ENCODE measurements at regions not wholly inside any gene's neighbourhood (a gene's known extent, or its start where the extent isn't known, plus 50 kb on each side); places are given as distances from the start of the nearest gene placed in this dataset.

DNA sequence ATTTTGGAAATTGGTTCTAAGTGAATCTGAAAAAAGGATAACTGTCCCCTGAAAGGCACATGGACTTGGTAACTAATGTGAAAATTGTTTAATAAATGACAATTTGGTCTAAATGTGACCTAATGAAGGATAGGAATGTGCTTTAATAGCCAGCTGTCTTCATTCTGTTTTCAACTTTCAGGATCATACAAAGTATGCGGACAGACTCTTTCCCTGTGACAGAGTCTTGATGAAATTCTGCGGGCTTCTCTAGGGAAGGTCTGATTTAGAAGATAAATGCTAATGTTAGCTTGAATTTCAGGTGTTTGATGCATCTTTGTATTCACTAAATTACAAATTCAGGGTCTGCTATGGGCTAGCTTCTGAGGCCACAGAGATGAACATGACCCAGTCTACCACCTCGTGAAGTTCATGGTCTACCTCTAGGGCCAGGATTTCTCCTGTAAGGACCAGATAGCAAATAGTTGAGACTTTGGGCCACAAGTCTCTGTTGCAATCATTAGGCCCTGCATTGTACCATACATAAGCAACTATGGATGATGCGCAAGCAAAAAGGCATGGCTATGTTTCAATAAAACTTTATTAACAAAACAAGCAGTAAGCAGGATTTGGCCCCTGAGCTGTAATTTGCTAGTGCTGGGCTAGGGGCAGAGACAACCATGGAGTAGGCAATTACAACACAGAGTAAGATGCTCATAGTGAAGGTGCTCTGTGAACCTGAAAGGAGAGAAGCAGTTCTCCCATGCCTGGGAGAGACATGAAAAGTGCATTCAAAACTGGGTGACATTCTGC is 368.6 kb downstream of the INHBA start:
- no peak for DNase-seq

DNA sequence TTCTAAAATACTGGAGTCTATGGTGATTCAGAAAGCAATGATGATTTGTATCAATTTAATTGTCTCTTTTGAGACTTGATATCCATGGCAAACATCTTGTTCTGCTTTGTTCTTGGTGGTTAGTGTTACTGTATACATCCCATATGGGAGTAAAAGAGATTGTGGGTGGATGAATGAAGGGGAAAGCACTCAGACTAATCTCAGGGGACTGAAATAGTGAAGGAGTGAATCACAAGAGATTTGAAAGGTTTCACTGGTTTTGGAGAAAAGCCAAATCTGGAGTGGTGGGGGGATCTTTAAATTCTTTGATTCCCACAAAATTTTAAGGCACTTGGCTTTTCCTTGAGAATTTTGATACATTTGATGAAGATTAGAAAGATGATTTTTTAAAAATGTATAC is 369.4 kb downstream of the INHBA start:
- no peak for DNase-seq

DNA sequence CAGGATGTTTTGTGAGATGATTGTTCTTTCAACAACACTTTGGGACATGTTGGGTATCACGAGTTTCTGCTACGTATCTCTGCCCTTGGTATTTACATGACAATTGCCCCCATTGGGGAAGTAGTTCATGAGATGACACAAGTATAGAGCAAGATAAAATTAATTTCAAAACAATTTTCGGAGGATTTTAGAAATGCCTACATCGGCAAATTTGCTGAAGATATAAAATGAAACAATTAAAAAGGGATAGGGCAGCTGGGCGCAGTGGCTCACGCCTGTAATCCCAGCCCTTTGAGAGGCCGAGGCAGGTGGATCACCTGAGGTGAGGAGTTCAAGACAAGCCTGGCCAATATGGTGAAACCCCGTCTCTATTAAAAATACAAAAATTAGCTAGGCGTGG is 371.7 kb downstream of the INHBA start:
- DNase-seq: no peak

DNA sequence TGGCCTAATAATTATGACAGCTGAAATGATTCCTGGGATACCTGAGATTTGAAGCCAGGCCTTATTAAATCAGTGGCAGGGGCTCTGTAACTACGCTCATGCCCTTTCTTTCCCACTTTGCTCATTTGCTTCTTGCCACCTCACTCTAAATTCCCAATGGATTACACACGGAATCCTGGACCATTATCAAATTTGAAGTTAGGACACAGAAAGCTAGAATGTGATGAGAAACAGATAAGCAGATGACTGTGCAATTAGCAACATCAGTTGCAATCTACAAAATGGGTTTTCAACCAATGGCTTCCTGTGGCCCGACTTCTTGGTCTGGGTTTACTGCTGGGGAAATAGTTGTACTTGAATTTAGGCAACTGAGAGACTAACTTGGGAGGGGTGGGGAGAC is 374.3 kb downstream of the INHBA start:
- DNase-seq: no peak

DNA sequence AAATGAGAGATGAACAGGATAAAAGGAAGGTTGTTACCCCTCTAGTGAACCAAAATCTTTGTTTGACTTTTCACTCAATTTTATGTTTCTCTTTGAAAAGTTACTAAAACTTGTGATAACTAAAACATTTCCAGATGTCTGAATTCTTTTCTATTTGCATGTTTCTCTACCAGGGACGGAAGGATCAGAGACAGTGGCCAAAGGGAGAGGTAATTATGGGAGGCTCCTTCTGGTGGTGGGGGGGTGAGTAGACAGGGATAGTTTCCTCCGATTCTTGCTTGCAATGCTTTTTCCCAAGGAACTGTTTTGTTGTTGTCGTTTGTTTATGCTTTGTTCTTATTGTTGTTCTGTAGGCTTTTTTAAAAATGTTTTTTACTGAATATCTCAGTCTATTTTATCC is 374.8 kb downstream of the INHBA start:
- no peak for DNase-seq

DNA sequence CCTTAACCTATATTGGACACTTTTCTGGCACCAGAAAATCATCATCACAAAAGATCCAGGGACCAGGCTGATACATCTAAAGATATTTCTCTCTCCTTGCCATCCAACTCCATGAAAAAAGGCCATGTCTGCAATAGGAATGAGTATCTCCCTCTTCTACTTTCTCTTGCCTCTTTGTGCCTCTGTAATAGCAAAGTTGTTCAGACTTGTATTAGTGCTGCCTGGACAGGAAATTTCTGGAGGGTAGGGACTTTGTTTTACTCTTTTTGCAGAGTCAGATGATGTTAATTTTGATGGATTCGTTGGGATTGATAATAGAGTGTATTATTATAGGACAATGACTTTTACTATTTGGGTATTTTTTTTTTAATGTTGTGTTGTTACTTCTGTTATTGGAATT is 376.3 kb downstream of the INHBA start:
- no peak for DNase-seq

DNA sequence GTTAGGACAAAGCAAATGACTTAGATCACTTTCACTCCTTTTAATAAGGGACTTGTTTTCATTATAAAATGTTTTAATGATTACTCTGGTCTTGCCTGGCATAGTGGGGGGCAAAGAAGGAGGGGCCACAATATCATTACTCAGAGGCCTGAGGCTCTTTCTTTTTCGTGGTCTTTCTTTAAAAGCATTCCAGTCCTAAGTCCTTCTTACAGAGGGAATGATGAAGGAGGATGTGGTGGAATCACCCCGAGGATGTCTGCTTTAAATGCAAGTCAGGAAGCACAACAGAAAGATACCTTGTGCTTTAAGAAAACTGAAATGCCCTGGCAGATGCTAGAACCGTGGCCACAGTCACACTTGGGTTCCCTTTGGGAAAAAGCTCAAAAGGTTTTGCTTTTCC is 379.1 kb downstream of the INHBA start:
- no peak for DNase-seq

DNA sequence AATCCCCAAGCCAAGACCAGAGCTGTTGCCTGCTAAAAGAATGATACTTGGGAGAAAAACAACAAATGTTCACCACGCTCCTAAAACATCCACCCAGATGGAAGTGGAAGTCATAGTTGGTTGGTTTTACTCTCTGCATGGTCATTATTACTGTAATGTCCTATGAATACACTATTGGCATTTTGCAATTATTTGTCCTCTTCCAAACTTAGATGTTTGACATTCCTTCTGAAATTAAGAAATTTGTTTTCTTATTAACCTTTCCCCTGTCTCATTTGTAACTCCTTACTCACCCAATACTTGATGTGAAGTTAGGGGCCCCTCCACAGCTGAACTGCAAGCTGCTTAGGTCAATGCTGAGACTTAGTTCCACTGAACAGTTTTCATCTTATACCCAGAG is 383.3 kb downstream of the INHBA start:
- no peak for DNase-seq

DNA sequence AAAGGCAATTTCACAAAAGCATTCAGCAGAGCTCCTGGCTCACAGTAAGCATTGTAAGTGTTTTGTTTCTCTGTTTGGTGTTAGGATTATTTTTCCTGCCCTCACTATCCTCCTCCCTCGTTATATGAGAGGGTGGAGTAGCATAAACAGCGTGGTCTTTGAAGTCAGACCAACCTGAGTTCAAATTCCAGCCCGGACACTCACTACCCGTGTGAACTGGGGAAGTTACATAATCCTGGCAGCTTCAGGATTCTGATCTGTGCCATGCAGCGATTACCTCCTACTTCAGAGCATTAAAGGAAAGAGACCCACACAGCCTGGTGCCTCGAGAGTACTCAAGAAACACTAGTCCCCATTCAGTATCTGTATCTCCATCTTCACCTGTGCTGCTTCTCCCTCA is 386.5 kb downstream of the INHBA start:
- no peak for DNase-seq

DNA sequence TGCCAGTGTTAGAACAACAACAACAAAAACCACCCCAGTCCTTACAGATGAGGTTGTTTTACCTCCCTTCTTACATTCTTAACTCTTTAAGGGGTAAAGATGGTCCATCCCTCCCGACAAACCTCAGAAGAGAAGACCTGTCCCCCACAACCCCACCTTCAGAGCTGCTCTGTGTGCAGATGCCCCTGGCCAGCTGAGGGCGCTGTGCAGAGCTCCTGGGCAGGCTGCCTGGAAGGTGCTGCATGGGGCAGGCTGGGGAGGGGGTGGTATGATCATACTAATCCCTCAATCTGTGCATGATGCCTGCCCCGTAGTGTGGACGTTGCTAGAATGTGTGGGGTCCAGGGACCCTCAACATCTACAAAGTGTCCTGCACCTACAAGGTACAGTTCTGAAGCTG is 387.1 kb downstream of the INHBA start:
- DNase-seq: no peak

DNA sequence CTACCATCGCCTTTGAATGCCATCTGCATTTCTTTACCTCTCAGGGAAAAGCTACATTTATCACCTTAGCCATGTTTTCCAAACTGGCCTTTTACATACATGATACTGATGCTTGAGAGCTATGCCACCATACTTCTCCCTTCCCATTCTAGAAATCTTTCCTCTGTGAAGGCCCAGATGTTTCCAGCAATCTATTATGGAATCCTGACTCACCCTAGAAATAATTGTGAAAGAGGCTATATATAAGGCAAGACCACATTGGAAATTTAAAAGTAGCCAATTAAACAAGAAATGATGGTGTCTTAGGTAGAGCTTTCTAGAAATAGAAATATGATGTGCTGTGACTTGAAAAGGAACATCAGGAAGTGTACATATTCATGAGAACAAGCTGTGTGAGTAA is 389.7 kb downstream of the INHBA start:
- no peak for DNase-seq

DNA sequence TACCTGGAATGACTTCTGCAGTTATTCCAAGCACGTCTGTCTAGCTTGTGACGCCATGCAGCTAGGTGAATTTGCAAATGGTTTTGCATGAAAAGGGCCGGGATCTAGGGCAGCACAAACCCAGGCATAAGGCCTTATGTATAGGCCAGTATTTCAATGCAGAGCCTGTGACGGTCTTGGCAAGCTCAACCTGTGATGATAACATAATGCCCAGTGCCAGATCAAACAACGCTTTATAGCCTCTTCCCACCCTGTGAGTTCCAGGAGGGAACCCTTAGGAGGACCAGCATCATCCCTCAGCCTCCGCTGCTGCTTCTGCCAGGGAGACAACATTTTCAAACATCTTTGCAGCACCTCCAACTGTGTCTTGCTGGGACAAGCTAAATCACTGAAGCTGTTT is 390.7 kb downstream of the INHBA start:
- DNase-seq: no peak

DNA sequence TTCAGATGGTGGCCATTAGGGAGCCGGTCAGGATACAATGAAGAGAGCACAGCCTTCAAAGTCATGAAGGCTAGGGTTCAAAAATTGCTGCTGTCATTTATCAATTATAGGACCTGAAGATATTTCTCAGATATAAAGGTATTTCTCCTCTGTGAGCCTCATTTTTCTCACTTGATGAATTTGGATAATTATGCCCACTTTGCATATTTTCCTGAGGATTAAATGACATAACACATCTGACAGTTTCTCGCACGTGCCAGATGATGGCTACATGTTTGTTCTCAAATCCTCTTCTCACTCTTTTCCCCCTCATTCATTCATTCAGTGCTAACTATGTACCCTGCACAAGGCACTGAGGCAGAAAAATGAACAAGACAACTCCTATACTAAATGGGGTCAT is 391.6 kb downstream of the INHBA start:
- DNase-seq: no peak

DNA sequence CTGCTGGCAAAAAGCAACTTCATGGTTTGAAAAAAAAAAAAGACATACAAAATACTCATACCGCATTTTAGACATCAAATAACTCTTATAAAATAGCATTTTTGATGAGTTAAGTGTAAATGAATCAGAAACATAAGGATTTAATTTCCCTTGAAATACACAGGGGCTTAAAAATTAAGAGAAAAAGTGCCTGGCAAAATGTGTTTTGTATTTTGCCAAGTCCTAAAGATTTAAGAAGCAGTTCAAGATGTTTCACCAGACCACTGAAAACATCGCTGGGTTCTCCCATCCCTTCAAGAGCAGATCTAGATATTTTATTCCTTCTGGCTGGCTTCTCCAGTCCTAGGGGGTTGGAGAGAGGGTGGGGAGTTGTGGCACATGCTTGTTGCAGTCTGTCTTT is 396.4 kb downstream of the INHBA start:
- no peak for DNase-seq

DNA sequence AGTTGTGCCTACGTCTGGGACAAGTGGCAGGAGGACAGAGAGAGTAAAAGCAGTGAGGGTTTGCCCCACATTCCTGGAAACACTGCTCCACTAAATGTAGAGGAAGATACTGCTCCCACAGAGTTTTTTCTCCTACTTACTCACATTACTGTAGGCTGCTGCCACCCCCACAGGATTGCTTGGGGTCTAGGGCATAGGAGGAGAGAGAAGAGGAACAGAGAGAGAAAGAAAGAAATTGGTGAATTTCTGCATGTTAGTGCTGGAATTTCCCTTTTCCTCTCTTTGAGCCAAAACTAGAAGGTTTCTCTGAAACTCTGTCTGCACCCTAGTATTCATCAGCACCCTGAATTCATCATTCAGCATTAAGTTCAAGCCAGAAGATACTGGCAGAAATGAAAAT is 397.9 kb downstream of the INHBA start:
- DNase-seq: no peak

DNA sequence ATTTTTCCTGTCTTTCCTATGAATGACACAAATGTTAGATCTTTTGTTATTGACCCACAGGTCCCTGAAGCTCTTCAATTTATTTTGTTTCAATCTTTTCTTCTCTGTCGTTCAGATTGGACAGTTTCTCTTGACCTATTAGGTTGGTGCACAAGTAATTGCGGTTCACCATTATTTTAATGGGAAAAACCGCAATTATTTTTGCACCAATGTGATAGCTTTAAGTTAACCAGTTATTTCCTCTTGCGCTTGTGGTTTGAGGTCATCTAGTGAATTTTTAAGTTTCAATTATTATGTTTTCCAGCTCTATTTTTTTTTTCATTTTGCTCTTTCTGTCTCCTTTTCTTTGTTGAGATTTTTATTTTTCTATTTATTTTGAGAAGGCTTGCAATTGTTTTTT is 399.2 kb downstream of the INHBA start:
- no peak for DNase-seq

DNA sequence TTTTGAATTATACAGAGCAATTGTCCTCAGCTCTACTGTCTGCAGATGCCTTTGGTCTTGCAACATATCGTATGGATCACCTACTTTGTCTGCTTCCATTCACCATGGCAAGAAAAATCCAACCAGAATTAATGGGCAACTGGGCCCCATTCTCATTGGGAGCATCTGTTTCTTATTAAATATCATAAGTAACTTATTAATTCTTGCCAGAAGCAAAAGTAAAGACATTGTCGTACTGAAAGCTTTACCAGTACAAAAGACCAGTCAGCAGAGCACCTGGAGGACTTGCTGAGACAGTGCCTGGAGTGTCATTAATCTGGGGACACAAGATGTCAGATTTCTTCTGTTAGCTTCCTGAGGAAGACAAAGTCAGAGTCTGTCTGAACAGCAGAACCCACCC is 404.5 kb downstream of the INHBA start:
- no peak for DNase-seq

DNA sequence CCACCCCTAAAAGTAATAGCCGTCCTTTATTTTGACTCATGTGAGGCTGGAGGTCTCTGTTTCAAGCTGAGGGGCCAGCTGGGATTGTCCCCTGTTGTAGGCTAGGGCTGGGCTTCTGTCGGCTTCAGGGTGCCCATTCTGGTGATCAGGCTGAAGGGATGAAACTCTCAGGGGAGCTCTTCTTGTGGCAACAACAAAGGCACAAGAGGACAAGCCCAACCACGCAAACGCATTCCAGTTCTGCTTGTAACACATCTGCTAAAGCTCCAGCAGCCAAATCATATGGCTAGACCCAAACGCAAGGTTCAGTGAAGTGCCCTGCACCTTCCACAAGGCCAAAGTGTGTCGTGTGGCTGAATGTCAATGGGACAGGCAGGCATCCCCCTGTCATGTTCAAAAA is 405.7 kb downstream of the INHBA start:
- no peak for DNase-seq

DNA sequence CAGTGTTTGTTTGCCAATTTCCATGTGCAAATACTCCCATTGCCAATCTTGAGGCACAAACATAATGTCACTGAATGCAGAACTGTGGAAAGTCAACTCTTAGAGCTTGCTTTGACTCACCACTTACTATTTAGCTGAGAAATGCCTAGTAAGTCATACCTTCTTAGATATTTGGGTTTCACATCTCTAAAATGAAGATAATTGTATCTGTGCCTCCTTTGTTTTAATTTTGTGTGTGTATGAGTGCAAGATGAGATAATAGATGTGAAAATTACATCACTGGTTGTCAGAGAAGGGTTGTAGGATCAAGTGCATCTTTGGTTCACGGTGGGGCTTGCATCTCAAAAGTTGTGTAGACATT is 407.5 kb downstream of the INHBA start:
- DNase-seq: no peak

DNA sequence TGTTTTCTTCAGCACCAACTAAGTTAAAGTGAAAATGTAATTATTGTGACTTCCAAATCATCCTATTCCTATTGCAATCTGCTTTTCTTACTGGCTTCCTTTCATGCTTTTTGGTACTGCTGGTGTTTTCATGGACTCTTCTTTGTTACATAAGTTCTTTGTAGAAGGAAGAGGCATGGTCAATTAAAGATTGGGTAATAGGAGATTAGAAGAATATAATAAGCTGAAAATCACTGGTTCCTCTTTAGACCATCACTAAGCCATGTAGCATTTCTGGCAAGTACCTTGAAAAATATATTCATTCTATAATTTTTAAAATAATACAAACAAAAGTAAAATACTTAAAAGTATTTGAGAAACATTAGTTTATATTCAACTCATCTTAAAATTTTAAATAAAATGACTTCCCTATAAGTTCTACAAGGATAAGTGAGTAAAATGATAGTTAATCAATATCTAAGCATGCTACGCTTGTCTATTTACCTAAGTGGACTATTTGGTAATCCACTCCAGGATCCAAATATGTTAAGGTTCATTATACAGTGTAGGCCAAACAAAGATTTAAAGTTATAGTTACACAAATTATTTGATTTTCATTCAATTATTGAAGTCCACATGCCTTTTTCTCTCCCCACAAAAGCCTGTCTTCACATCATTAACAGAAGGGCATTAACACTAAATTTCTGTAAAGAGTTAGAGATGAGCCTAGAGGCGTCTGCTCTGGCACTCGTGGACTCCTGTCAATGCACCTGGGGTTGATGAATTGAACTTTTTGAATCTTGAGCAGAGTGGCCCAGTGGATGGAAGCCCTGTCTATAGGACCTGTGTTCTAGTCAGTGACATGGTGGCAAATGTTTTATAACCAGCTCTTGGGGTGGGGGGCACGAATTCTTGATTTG is 408.1 kb downstream of the INHBA start:
- DNase-seq: no peak

DNA sequence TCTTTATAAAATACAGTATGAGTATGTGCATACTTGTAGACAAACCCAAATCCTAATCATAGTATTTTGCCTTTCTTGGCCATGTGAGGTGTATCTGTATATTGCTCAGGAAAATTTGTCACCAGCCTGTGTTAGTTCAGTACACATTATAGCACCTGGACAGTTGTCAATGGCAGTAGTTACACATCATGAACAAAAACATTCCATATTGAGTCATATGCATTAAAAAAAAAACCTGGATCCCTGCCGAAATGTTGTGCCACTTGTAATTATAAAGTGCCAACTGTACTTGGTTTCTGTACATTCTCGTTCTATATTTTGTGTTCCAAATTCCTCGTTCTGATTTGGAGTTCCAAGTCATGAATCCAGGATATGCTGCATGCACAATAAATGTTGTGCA is 410.4 kb downstream of the INHBA start:
- DNase-seq: no peak

DNA sequence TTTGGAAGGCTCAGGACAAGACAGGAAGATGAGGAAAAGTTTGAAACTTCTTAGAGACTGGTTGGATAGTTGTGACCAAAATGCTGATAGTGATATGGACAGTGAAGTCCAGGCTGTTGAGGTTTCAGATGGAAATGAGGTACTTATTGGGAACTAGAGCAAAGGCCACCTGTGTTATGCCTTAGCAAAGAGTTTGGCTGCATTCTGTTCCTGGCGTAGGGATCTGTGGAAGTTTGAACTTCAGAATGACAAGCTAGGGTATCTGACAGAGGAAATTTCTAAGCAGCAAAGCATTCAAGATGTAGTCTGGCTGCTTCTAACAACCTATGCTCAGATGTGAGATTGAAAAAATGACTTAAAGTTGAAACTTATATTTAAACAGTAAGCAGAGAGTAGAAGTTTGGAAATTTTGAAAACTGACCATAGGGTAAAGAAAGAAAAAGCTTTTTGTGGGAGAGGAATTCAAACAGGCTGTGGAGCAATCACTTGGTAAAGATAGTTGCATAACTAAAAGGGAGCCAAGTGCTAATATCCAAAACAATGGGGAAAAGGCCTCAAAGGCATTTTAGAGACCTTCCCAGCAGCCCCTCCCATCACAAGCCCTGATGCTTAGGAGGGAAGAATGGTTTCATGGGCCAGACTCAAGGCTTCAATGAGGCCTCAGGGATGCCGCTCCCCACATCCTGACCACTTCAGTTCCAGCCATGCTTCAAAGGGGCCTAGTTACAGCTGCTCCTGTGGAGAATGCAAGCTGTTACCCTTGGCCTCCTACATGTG is 415.1 kb downstream of the INHBA start:
- no peak for DNase-seq

DNA sequence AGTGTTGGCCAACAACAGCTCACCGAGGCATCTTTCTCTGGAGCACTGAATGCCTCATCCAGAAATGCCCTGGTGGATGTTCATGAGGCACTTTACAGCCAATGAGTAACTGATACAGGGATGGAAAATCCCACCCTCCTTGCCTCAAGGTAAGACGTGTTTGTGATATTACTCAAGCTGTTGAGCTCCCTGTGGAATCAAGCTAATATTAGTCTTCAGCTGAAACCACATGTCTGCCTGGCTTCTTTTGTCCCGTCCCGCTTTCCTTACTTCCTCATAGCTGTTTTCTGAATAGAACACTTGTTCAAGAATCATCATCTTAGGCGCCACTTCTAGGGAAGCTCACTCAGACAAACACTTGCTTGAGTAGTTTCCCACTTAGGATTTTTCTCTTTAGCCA is 422.4 kb downstream of the INHBA start:
- no peak for DNase-seq

DNA sequence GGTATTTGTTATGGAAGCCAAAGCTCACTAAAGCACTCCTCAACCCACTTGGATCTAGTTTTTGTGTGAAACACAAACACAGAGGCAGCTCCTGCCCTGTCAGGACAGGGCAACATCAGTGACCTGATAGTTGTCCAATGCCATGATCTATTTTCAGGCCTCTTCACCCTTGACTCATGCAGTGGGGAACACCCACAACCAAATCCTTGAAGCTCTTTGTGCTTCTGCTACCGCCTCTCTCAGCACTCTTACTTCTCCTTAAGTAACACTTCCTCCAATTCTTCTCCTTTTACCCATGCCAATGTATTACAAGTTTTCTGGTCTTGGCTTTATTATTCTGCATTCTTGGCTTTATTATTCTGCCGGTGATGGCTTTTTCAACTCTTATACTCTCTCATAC is 425.3 kb downstream of the INHBA start:
- DNase-seq: no peak
